DMS53 (cell line): ENCODE measurements at regions not wholly inside any gene's neighbourhood (a gene's known extent, or its start where the extent isn't known, plus 50 kb on each side); places are given as distances from the start of the nearest gene placed in this dataset.
"Not testable (repeated sequence)": the region's sequence is repeated elsewhere in the genome, so short reads cannot be mapped to it uniquely, and the experiment has no call there.

ENCODE experiments used
- DNase-seq: peaks from one replicate; lab custom pipeline; 2025; lab: John Stamatoyannopoulos, UW

DNA sequence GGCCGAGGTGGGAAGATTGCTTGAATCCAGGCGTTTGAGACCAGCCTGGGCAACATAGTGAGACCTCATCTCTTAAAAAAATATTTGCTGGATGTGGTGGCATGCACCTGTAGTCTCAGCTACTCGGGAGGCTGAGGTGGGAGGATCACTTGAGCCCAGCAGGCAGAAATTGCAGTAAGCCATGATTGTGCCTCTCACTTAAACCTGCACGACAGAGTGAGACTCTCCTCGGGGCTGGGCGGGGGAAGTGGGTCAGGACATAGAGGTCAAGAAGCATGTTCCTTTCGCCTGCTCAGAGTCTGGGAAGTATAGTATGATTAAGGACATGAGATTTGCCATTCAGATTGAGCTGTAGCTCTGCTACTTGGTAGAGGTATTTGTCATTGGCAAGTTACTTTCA, 52.3 kb downstream of the SEPTIN7 start:
- DNase-seq: not testable (repeated sequence)

DNA sequence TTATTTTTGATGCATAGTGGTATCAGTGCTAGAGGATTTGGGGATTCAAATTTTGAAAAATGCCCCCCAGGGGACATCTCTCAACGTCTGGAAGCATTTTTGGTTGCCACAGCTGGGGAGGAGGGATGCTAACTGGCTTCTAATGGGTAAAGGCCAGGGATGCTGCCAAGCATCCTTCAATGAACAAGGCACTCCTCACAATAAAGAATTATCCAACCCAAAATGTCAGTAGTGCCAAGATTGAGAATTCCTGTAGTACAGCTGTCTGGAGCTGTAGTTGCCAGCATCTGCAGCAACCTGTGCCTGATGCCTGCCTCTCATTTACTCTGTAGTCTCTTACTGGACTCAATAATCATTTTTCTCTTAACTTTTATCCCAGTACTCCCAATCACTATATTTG, 53.5 kb downstream of the SEPTIN7 start:
- no peak for DNase-seq

DNA sequence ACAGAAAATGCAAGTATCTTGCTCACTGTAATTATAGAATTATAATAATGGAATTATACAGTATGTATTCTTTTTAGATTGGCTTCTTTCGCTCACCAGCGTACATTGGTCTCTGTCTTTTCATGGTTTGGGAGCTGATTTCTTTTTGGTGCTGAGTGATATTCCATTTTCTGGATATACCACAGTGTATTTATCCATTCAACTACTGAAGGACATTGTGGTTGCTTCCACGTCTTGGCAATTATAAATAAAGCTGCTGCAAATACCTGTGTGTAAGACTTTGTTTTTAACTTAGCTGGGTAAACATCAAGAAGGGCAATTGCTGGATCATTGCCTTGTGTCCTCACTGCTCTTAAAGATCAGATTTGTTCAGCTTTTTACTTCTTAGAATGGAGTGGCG, 55.3 kb downstream of the SEPTIN7 start:
- DNase-seq: no peak

DNA sequence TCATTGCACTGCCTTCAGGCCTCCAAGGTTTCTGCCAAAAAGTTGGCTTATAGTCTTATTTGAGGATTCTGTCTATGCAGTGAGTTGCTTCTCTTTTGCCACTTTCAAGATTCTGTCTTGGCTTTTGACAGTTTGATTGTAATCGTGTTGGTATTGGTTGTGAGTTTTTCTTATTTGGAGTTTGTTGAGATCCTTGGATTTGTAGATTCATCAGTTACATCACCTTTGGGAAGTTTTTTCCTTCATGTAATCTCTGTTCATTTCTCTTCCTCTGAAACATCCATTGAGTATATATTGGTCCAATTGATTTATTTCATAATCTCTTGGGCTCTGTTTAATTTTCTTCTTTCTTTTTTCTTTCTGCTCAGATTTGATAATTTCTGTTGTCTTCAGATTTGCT, 59.8 kb downstream of the SEPTIN7 start:
- no peak for DNase-seq

DNA sequence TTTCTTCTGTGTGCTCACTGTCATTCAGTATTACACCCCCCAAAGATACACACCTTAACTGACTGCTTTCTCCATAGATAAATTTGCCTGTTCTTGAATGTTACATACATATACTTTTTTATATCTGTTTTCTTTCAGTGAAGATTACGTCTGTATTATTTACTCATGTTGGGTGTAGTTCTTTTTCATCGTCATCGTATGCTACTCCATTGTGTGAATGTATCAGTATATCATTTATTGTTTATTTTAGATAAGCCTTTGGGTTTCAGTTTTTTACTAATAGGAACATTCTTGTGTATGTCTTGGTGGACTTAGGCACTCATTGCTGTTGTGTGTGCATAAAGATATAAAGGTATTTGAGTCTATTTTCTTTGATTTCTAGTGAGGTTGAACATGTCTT, 64.4 kb downstream of the SEPTIN7 start:
- no peak for DNase-seq

DNA sequence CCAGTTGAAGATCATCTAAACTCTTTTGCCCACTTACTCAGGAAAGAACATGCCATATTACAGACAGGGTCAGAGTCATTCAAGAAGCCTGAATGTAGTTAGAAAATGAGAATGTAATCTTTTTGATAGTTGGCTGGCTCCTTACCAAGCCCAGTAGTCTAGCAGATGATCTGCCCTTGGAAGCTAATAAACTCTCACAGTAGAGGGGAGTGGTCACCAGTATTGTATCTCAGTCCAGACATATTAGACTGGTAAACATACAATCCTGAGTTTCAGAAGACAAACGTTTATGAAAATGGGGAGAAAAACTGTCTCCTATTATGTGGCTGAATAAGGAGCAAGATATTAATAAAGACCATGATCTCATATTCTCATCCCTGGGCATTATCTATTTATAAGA, 65.3 kb downstream of the SEPTIN7 start:
- DNase-seq: no peak

DNA sequence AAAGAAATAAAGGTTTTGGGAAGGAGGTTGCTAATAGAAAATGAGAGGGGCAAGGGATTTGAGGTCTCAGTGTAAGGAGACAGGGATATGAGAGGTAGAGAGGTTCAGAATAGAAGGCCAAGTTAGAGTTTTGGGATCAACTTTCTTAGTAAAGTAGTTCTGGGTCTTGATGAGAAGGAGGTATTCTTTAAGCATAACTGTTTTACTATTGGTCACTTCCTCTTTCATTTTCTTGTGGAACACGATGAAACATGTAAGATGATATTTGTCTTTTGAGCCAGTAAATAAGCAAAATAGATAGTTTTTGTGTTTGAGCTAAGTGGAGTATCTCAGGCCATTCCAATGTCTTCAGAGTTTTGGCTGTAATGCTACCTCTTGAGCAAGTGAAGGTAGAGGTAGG, 68.3 kb downstream of the SEPTIN7 start:
- not testable (repeated sequence) for DNase-seq

DNA sequence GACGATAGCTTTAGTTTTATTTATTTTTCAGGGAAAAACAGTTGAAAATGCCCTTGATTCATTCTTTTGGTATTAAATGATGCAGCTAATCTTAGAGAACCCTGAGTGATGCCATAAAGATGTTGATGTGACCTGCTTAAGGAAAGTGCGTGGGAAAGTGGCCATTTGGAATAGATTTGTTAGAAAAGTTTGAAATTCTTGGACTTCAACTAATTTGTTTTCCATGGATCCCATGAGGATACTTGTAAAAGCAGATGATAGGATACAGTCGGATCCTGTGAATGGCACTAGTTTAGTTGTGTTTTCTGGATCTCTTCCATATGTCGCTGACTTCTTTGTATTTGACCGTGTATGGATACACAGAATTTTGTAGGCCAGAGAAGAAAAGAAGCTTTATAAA, 69.0 kb downstream of the SEPTIN7 start:
- DNase-seq: no peak

DNA sequence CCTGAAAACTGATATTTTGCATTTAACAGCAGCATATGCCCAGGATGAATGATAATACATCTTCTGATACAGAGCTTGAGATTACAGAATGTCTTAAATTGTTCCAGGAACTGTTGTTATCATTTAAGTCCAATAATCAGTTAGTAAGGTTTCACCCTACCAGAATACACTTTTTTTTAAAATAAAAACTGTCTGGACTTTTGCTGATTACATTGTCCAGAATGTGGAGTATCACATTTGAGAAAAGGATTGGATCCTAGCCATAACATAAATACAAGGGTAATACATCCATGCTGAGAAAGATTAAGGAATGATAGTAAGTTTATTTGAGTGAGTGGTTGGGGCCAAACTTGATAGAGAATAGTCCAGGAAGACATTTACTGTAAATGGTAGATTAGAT, 71.0 kb downstream of the SEPTIN7 start:
- DNase-seq: no peak

DNA sequence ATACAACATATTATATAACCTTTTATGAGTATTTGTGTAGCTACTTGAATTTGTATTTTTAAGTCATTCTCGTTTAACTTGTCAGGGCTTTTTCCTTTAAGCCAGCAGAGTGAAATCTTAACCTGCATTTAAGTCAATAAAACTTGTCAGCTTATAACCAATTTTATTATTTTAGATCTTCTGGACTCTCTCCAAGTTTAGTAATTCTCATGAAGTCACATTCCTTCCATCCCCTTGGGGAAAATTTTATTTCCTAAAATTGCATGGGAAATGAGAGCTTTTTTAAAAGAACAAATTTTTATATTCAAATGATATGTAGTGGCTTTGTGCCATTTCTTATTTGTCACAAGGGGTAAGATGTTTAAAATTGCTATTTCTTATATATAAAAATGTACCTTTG, 74.0 kb downstream of the SEPTIN7 start:
- no peak for DNase-seq

DNA sequence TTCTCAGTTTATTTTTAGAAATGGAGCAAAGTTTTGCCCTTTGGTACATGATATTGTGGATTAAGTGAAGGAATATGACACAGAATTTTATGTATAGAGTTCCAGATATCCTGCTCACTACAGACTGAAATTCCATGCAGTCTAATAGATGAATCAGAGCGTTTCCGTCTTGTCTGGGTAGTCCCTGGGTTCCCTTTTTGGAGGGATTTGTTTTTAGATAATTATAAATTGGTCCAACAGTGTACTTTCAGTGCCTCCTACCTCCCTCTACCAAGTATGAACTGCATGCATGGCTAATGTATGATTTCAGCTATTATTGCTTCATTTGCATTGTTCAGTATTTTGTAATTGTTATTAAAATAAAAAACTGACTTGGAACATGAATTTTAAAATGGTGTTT, 74.4 kb downstream of the SEPTIN7 start:
- no peak for DNase-seq

DNA sequence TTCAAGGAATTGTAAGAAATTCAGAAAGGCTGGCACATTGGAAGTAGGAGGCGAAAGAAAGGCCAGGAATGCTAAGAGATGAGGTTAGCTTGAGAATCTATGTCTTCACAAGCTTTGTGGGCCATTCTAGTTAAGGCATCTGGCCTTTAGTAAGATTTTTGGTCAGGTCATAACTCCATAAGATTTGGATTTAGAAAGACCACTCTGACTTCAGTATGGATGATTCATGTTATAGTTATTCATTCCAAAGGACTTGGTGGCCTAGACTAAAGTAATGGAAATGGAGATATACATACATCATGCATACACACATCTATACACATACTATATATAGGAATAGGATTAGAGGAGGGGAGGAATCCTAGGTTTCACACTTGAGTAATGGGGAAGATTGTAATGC, 77.5 kb downstream of the SEPTIN7 start:
- no peak for DNase-seq

DNA sequence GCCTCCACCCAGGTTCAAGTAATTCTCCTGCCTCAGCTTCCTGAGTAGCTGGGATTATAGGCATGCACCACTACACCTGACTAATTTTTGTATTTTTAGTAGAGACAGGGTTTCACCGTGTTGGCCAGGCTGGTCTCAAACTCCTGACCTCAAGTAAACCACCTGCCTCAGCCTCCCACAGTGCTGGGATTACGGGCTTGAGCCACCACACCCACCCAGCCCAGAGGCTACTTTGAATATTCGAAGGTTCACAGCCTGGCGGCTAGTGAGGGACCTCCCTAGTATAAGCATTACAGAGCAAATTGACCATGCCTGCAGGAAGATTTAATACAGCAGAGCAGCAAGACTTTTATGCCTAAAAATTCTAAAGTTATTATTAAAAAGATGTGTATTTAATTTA, 86.6 kb downstream of the SEPTIN7 start:
- DNase-seq: not testable (repeated sequence)

DNA sequence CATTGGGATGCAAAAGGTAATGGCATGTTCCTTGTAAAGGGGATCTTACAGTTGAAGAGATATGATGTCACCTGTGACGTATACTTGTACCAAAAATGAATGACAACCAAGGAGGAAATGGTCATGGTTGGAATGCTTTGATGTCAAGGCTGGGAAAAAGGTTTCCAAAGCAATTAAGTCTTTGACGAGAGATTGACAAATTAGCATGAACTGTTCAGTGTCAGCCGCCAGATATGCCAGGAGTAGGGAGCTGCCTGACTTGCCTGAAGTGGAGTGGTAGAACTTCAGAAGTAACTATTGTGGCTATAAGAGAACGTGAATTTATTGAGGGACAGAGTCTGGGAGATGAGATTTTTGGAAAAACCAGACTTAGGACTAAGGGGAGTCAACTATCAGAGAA, 88.1 kb downstream of the SEPTIN7 start:
- no peak for DNase-seq

DNA sequence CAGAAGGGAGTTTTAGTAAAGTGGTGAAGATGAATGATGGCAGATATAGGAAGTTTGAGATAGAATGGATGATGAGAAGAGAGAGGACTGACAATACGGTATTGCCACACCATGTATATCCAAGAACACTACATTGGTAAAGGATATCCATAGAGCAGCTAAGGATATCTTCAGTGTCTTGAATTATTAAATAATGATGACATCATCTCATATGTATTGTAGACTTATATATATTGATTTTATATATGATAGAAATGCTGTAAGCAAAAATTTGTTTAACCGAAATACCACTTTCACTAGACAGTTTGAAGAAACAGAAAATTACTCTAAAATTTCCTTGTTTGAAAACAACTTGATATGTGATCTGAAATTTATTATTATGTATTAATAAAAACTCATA, 89.0 kb downstream of the SEPTIN7 start:
- DNase-seq: no peak

DNA sequence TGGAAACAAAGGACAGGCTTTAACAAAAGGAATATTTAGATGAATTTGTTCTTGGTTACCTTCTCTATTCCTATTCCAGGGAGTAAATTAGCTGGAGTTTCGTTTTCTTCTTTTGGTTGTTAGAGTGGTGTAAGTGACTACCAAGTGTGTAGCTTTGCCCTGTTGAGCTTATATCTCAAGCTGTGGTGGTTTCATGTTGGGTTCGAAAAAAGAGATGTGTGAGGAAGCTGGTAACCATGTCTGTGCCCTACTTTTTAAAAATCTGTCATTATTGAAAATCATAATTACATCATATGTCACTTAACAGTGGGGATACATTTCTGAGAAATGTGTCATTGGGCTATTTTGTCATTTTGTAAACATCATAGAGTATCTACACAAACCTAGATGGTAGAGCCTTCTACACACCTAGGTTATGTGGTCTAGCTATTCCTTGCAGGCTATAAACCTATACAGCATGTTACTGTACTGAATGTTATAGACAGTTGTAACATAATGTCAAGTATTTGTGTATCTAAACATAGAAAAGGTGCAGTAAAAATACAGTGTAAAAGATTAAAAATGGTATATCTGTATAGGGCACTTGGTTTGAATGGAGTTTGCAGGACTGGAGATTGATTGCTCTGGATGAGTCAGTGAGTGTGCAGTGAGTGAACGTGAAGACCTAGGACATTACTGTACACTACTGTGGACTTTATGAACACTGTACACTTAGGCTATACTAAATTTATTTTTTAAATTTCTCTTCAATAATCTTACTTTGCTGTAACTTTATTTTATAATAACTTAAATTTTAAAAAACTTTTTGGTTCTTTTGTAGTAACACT, 90.4 kb downstream of the SEPTIN7 start:
- DNase-seq: no peak

DNA sequence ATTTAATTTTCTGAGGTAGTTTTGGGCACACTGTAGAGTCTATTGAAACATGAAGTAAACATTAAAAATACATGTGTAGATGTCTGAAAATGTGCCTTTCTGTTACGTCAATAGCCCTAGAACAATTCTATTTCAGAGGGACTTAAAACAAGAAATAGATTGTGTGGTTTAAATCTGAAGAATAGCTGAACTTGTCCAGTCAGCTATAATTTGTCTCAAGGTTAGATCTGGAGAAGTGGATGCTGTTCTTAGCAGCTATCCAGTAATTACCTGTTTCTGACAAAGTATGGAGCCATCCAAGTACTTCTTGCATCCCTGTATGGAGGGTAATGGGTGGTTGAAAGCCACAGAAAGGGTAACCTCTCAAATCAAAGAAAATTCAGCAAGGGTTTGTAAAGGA, 92.8 kb downstream of the SEPTIN7 start:
- no peak for DNase-seq

DNA sequence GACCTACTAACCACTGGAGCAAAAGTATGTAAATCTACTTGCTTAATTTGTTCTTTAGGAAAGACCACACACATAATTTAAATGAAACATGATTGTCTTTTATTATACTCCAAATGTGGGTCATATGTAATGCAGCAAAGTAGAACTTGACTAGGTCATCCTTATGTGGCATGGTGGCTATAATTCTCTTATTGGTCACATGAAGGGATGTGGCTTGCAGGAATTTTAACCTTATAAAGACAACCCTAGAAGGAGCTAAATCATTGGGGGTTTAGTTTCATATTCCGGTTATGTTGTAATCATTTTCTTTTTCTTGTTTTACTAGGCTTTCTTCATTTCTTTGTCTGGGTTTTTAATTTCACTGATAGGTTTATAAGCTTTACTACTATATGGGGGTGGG, 93.9 kb downstream of the SEPTIN7 start:
- no peak for DNase-seq

DNA sequence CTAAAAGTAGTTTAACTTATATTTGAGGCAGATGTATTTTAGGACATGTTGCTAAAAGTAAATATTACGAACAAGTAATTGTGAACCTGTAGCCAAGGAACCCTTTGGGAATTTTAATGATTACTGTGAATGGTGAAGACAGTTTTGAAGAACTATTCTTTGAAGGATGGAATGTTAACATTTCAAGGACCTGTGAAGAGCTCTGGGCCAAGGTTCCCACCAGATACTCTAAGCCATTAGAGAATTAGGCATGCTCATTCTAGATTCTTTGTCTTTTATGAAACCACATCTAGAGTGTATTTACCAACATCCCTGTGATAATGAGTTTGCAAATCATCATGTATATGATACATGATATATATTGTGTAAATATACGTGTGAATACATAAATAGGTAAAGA, 99.8 kb downstream of the SEPTIN7 start:
- DNase-seq: no peak

DNA sequence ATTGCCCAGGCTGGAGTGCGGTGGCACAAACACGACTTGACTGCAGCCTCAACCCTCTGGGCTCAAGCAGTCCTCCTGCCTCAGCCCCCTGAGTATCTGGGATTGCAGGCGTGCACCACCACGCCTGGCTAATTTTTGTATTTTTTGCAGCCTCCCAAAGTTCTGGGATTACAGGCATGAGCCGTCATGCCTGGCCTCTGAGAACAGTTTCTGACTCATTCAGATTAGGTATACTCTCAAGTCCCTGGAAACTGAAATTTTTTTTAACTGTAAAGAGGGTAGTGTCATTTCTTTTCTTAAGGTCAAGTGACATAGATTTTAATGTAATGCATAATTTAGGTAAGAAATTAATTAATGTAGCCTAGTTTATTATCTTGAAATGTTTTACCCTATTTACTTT, 104.7 kb downstream of the SEPTIN7 start:
- peak; percentile 18 for DNase-seq

DNA sequence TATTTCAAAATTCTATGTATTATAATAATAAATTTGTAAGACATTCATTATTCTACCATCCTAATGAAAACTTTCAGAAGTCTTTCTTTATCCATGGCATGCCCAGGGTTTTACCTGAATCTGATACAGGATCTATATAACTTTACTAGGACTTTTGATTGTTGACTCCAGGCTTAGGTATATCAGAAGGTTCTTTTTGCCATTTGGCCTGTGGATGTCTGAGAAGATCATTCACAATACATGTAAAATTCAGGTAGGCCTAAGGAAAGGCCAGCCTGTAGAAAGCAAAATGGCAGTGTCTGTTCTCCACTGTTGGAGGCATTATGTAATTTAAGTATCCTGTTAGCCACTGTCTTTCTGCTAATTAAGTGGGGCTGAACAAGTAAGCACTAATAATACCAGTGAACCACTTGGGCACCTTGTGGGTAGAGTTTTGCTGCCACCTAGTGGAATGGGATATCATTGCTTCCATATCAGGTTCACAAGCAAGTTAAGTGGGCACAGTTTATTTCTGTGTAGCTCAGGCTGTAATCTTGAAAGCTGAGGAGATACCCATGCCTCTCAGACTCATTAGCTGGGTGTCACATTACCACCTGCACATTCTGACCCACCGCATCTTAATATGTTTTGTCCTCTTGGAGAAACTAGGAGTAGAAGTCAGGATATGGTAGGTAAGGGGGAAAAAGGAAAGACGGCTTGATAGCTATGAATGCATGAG, 105.5 kb downstream of the SEPTIN7 start:
- DNase-seq: peak; percentile 79

DNA sequence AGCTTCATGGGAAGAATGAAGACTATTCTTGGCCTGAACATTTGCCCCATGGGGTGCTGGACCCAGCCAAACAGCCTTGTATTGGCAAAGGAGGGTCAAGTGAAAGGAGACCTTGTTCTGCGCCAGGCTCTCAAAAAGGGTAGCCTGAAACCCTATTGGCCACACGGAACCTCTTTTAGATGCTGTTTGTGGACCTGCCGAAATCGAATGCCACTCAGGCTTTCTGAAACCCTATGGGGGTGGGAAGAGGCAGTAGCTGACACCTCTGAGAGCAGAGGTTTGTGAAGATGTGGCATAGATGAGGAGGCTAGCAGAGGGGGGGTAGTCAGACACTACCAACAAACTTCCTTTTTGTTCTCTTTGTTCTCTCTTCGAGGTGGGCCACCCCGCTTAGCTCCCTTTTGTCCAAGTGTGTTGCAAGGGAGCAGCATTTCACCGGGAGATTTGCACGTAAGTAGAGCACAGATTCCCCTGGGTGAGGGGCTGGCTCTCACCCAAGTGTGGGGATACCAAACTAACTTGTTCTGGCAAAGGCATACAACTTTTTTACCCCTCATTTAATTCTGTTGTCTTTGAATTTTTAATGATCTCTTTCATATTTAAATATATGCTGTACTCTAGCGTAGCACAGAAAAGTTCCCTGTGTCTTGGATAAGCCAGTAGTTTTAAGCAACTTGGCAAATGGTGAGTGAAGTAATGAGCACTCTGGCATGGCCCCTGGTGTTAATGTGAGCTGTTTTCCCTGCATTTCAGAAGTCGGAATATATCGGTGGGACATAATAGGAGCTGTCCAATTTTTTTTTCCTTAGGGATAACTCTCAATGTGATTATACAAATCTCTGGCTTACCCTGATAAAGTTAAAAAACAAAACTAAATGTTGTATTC, 107.7 kb downstream of the SEPTIN7 start:
- no peak for DNase-seq

DNA sequence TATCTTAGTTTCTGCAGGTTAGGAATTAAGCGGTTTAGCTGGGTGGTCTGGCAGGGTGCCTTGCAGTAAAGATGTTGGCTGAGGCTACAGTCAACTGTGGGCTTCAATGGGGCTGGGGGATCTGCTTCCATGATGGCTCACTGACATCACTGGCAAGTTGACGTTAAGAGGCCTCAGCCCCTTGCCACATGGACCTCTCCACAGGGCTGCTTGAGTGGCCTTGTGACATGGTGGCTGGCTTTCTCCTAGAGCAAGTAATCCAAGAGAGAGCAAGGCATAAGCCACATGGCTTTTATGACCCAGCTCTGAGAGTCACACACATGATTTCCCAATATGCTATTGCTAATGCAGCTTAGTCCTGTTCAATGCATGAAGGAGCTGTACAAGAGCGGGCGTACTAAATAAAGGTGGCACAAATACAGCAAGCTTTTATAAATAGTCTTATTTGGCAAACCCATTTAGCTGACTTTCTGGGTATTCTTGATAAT, 109.1 kb downstream of the SEPTIN7 start:
- no peak for DNase-seq
